HCT116 (cell line): ENCODE measurements at regions not wholly inside any gene's neighbourhood (a gene's known extent, or its start where the extent isn't known, plus 50 kb on each side); places are given as distances from the start of the nearest gene placed in this dataset.

Experiments
- ATAC-seq: fragments of 200-7000 bp; cut with Tn5 transposase; 2 replicates; pipeline ENCODE4 v1.9.1; 2020; ENCODE audit warnings: mild to moderate bottlenecking, moderate library complexity
- BruUV-seq: library from RNA; stranded (reverse); fragments of 400-500 nt; replicated peaks from 2 replicates; lab custom pipeline; 2021; lab: Mats Ljungman, UMichigan
- CTCF ChIA-PET: fragments of 300-600 bp; sonication (Branson Sonifier 250); formaldehyde crosslinking; loops from one replicate; lab custom pipeline; 2021; ENCODE audit warnings: antibody characterized with exemption; lab: Charles Lee
- POLR2A ChIA-PET: fragments of 300-600, 350-600 bp; sonication (Branson Sonifier 250); formaldehyde crosslinking; loops from one replicate; lab custom pipeline; 2021; ENCODE audit warnings: antibody characterized with exemption; lab: Charles Lee
- RAD21 ChIA-PET, 2 experiments: fragments of 300-600 bp; sonication (Branson Sonifier 250); formaldehyde crosslinking; loops; one replicate each; lab custom pipeline; 2023; ENCODE audit warnings: low total read pairs in 2 of 2; ENCODE audit not compliant: uncharacterized antibody in 2 of 2, unreplicated experiment in 2 of 2, low non-redundant PET in 1 of 2; lab: Charles Lee
- DNase-seq: peaks from one replicate; pipeline ENCODE4 v3.0.0-alpha.2; 2010; ENCODE audit warnings: low read depth, low spot score
- H2AFZ ChIP-seq: fragments of 200-600 bp; shearing (Covaris generic), sonication (generic); 2 replicates; pipeline ENCODE4 v1.6.1; 2017; ENCODE audit warnings: low read depth, mixed run types, mixed read lengths, antibody characterized with exemption, low read length; ENCODE audit not compliant: poor library complexity, severe bottlenecking
- H3K27ac ChIP-seq: 2 replicates; pipeline ENCODE4 v1.5.1; 2012; ENCODE audit warnings: low read depth, low read length
- H3K27me3 ChIP-seq: fragments of 200-600 bp; sonication (generic); 2 replicates; pipeline ENCODE4 v1.6.1; 2016; ENCODE audit warnings: mixed run types, low read length, mixed read lengths; ENCODE audit not compliant: insufficient read depth
- H3K36me3 ChIP-seq, 2 experiments: fragments of 200-500 bp in 1 of 2; fragments of 200-600 bp in 1 of 2; sonication (Bioruptor generic) in 1 of 2; sonication (generic) in 1 of 2; 2 replicates each; pipeline versions ENCODE4 v1.5.1 to v1.6.1; 2014 to 2016; ENCODE audit warnings: low read length in 2 of 2, inconsistent platforms in 1 of 2, mixed read lengths in 1 of 2, mixed run types in 1 of 2; ENCODE audit not compliant: insufficient read depth in 2 of 2, control insufficient read depth in 1 of 2
- H3K4me1 ChIP-seq, 2 experiments: fragments of 200-600 bp in 1 of 2; sonication (generic) in 1 of 2; 2 replicates each; pipeline versions ENCODE4 v1.5.1 to v1.6.1; 2012 to 2017; ENCODE audit warnings: low read length in 2 of 2, inconsistent platforms in 1 of 2, mild to moderate bottlenecking in 1 of 2, mixed read lengths in 1 of 2, mixed run types in 1 of 2, moderate library complexity in 1 of 2; ENCODE audit not compliant: insufficient read depth in 2 of 2, control insufficient read depth in 1 of 2
- H3K4me2 ChIP-seq: fragments of 200-600 bp; sonication (generic); 2 replicates; pipeline ENCODE4 v1.6.1; 2017; ENCODE audit warnings: mixed run types, low read length, mixed read lengths
- H3K4me3 ChIP-seq, 2 experiments: fragments of 200-600 bp in 1 of 2; sonication (generic) in 1 of 2; replicated peaks in 1 of 2; 2 replicates each; pipeline ENCODE4 v1.5.1; 2011 to 2016; ENCODE audit warnings: low read length in 2 of 2, control low read depth in 1 of 2, low read depth in 1 of 2, mild to moderate bottlenecking in 1 of 2, mixed read lengths in 1 of 2, mixed run types in 1 of 2
- H3K79me2 ChIP-seq: fragments of 200-600 bp; sonication (generic); 2 replicates; pipeline ENCODE4 v1.6.1; 2017; ENCODE audit warnings: mild to moderate bottlenecking, mixed run types, low read length, moderate library complexity, mixed read lengths; ENCODE audit not compliant: insufficient read depth
- H3K9ac ChIP-seq: fragments of 200-600 bp; sonication (generic); 2 replicates; pipeline ENCODE4 v1.6.1; 2016; ENCODE audit warnings: low read length, mixed read lengths
- H3K9me2 ChIP-seq: fragments of 200-600 bp; sonication (generic), shearing (Covaris generic); 2 replicates; pipeline ENCODE4 v1.6.1; 2017; ENCODE audit warnings: mixed run types, mild to moderate bottlenecking, moderate library complexity; ENCODE audit not compliant: insufficient read depth
- H3K9me3 ChIP-seq, 2 experiments: fragments of 200-500 bp in 1 of 2; fragments of 200-600 bp in 1 of 2; sonication (Bioruptor generic) in 1 of 2; sonication (generic) in 1 of 2; 2 replicates each; pipeline ENCODE4 v1.6.1; 2014 to 2017; ENCODE audit warnings: low read length in 2 of 2, mixed read lengths in 2 of 2, inconsistent platforms in 1 of 2, low read depth in 1 of 2, mild to moderate bottlenecking in 1 of 2, mixed run types in 1 of 2, moderate library complexity in 1 of 2; ENCODE audit not compliant: control insufficient read depth in 1 of 2, insufficient read depth in 1 of 2
- H4K20me1 ChIP-seq: fragments of 200-600 bp; sonication (generic), shearing (Covaris generic); 2 replicates; pipeline ENCODE4 v1.6.1; 2017; ENCODE audit warnings: mixed run types, mild to moderate bottlenecking, moderate library complexity; ENCODE audit not compliant: insufficient read depth
- ELF1 ChIP-seq: IDR thresholded peaks from 2 replicates; pipeline ENCODE4 v1.6.1; 2012; ENCODE audit warnings: low read depth, borderline replicate concordance
- EZH2phosphoT487 ChIP-seq: fragments of 200-600 bp; IDR thresholded peaks from 2 replicates; pipeline ENCODE4 v1.6.1; 2018; ENCODE audit warnings: antibody characterized with exemption, borderline replicate concordance
- SIN3A ChIP-seq: IDR thresholded peaks from 2 replicates; pipeline ENCODE4 v1.6.1; 2012; ENCODE audit warnings: low read depth
- SP1 ChIP-seq: IDR thresholded peaks from 2 replicates; pipeline ENCODE4 v1.6.1; 2012; ENCODE audit warnings: low read depth
- ZNF274 ChIP-seq: fragments of 200-500 bp; sonication (Bioruptor generic); IDR thresholded peaks from 2 replicates; pipeline ENCODE4 v1.6.1; 2014; ENCODE audit warnings: mild to moderate bottlenecking, low read depth, low read length, inconsistent platforms
- intact Hi-C: fragments of 100-400 bp; cut with micrococcal nuclease; formaldehyde crosslinking; loops from 2 replicates; pipeline ENCODE4 v1.10.0; 2022
- TF ChIP-seq, protein P1 (sequence below): IDR thresholded peaks from 2 replicates; pipeline ENCODE4 v1.6.1; 2012
- TF ChIP-seq, protein P2 (sequence below): IDR thresholded peaks from 2 replicates; pipeline ENCODE4 v1.6.1; 2012; ENCODE audit warnings: low read depth
- TF ChIP-seq, protein P3 (sequence below): IDR thresholded peaks from 2 replicates; pipeline ENCODE4 v1.6.1; 2011; ENCODE audit warnings: mild to moderate bottlenecking, low read length, moderate library complexity; ENCODE audit not compliant: insufficient replicate concordance; ENCODE audit errors: extremely low read depth

DNA sequence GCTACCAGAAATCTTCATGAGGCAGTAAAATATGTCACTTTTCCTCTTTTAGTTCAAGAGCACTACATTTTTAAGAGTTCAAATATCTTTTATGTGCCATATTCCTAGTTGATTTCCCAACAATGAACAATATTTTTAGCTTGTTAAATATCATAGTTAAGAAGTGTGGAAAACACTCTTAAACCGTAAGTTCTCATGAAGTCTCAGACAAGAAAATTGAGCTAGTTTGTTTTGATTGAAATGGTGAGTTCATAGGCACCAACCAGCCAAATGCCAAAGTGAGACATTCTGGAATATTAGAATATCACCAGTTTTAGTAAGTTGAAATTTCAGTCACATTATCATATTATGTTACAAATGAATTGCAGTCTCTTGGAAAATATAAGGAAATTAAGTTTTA, 277.2 kb upstream of the HSF2 start:
- Histone ChIP-seq H3K4me3 (no peak overlapping the region), H3K4me2 (no peak overlapping the region), H3K4me1 (no peaks in the 10 kb centered on the region), H3K36me3 (no peaks in the 10 kb centered on the region), H2AFZ (no peak overlapping the region), H4K20me1 (no peaks in the 10 kb centered on the region), H3K9ac (no peak overlapping the region), H3K27me3 (no peaks in the 10 kb centered on the region), H3K79me2 (no peaks in the 10 kb centered on the region), H3K9me2 (peaks cover 3% of the 10 kb centered on the region; the same call in 1 of the 2 replicates), H3K27ac (no peak overlapping the region), H3K9me3 (no peaks in the 10 kb centered on the region)
- ChIA-PET RAD21 (no interaction called here), CTCF (no interaction called here), POLR2A (no interaction called here)
- BruUV-seq = no TSS peak
- TF ChIP-seq SIN3A = no peak
- TF ChIP-seq, protein P1, sequence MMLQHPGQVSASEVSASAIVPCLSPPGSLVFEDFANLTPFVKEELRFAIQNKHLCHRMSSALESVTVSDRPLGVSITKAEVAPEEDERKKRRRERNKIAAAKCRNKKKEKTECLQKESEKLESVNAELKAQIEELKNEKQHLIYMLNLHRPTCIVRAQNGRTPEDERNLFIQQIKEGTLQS = no peak
- intact Hi-C loops = no loop called here
- ATAC-seq = no peak
- DNase-seq = no peak

DNA sequence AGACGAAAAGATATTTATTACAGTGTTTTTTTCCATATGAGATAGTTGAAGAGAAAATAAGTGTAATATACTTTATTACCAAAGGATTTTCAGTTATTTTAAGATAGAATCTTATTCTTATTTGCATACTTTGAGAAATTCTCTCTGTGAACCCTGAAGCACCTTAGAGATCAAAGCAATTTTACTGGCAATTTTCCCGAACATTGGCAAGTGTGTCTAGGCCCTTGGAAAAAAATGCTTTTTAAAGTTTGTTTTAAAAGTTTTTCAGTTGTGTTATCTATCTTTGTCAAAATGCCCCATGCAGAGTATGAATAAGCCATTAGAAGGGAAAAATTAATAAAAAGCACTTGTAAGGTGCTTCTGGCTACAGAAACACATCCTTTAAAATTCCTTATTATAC, 276.8 kb upstream of the HSF2 start:
- Histone ChIP-seq H3K4me3 (no peak overlapping the region), H4K20me1 (no peaks in the 10 kb centered on the region), H3K27me3 (no peaks in the 10 kb centered on the region), H3K4me2 (no peak overlapping the region), H3K79me2 (no peaks in the 10 kb centered on the region), H3K36me3 (no peaks in the 10 kb centered on the region), H3K9me2 (peaks cover 3% of the 10 kb centered on the region; the same call in 1 of the 2 replicates), H3K4me1 (no peaks in the 10 kb centered on the region), H3K9me3 (no peaks in the 10 kb centered on the region), H3K9ac (no peak overlapping the region), H2AFZ (no peak overlapping the region), H3K27ac (no peak overlapping the region)
- ATAC-seq (no peak), DNase-seq (no peak)
- TF ChIP-seq, protein P2, sequence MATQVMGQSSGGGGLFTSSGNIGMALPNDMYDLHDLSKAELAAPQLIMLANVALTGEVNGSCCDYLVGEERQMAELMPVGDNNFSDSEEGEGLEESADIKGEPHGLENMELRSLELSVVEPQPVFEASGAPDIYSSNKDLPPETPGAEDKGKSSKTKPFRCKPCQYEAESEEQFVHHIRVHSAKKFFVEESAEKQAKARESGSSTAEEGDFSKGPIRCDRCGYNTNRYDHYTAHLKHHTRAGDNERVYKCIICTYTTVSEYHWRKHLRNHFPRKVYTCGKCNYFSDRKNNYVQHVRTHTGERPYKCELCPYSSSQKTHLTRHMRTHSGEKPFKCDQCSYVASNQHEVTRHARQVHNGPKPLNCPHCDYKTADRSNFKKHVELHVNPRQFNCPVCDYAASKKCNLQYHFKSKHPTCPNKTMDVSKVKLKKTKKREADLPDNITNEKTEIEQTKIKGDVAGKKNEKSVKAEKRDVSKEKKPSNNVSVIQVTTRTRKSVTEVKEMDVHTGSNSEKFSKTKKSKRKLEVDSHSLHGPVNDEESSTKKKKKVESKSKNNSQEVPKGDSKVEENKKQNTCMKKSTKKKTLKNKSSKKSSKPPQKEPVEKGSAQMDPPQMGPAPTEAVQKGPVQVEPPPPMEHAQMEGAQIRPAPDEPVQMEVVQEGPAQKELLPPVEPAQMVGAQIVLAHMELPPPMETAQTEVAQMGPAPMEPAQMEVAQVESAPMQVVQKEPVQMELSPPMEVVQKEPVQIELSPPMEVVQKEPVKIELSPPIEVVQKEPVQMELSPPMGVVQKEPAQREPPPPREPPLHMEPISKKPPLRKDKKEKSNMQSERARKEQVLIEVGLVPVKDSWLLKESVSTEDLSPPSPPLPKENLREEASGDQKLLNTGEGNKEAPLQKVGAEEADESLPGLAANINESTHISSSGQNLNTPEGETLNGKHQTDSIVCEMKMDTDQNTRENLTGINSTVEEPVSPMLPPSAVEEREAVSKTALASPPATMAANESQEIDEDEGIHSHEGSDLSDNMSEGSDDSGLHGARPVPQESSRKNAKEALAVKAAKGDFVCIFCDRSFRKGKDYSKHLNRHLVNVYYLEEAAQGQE = no peak
- no peak for TF ChIP-seq ELF1
- TF ChIP-seq EZH2phosphoT487 = no peak
- TF ChIP-seq ZNF274 = no peak
- TF ChIP-seq, protein P3, sequence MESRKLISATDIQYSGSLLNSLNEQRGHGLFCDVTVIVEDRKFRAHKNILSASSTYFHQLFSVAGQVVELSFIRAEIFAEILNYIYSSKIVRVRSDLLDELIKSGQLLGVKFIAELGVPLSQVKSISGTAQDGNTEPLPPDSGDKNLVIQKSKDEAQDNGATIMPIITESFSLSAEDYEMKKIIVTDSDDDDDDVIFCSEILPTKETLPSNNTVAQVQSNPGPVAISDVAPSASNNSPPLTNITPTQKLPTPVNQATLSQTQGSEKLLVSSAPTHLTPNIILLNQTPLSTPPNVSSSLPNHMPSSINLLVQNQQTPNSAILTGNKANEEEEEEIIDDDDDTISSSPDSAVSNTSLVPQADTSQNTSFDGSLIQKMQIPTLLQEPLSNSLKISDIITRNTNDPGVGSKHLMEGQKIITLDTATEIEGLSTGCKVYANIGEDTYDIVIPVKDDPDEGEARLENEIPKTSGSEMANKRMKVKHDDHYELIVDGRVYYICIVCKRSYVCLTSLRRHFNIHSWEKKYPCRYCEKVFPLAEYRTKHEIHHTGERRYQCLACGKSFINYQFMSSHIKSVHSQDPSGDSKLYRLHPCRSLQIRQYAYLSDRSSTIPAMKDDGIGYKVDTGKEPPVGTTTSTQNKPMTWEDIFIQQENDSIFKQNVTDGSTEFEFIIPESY = no peak
- no peak for TF ChIP-seq SP1
- ChIA-PET RAD21 (no interaction called here), POLR2A (no interaction called here), CTCF (no interaction called here)
- BruUV-seq = no TSS peak
- intact Hi-C loops = no loop called here
